HEK293 (cell line): ENCODE measurements at regions not wholly inside any gene's neighbourhood (a gene's known extent, or its start where the extent isn't known, plus 50 kb on each side); places are given as distances from the start of the nearest gene placed in this dataset.

ENCODE experiments used
- ELK4 ChIP-seq: IDR thresholded peaks from 2 replicates; pipeline ENCODE4 v1.6.1; 2011; ENCODE audit warnings: mild to moderate bottlenecking, low read depth, low read length, borderline replicate concordance
- GFI1B ChIP-seq: fragments of 450-650 bp; formaldehyde crosslinking; IDR thresholded peaks from 2 replicates; pipeline ENCODE4 v1.5.1; 2016; ENCODE audit warnings: missing biosample characterization, missing genetic modification characterization
- GLI4 ChIP-seq: fragments of 450-650 bp; formaldehyde crosslinking; IDR thresholded peaks from 2 replicates; pipeline ENCODE4 v1.5.1; 2016; ENCODE audit warnings: missing biosample characterization, missing genetic modification characterization
- KLF9 ChIP-seq: fragments of 450-650 bp; formaldehyde crosslinking; IDR thresholded peaks from 2 replicates; pipeline ENCODE4 v1.5.1; 2016; ENCODE audit warnings: missing biosample characterization, missing genetic modification characterization, low read depth
- SETDB1 ChIP-seq: IDR thresholded peaks from one replicate; pipeline ENCODE4 v1.6.1; 2017; ENCODE audit warnings: mild to moderate bottlenecking, low read length, moderate library complexity, mixed read lengths; ENCODE audit not compliant: insufficient read length
- ZNF121 ChIP-seq: fragments of 450-650 bp; formaldehyde crosslinking; IDR thresholded peaks from 2 replicates; pipeline ENCODE4 v1.5.1; 2016; ENCODE audit warnings: missing biosample characterization, missing genetic modification characterization
- ZNF24 ChIP-seq: fragments of 450-650 bp; formaldehyde crosslinking; IDR thresholded peaks from 2 replicates; pipeline ENCODE4 v1.5.1; 2016; ENCODE audit warnings: missing biosample characterization, missing genetic modification characterization
- ZNF555 ChIP-seq: fragments of 450-650 bp; formaldehyde crosslinking; conservative IDR thresholded peaks from 2 replicates; pipeline ENCODE4 v1.5.1; 2017; ENCODE audit warnings: missing biosample characterization, mild to moderate bottlenecking, missing genetic modification characterization, inconsistent platforms
- TF ChIP-seq, protein P1 (sequence below): fragments of 450-650 bp; formaldehyde crosslinking; conservative IDR thresholded peaks from 2 replicates; pipeline ENCODE4 v1.5.1; 2016; ENCODE audit warnings: low read depth, missing biosample characterization, missing genetic modification characterization
- TF ChIP-seq, protein P2 (sequence below): fragments of 450-650 bp; formaldehyde crosslinking; IDR thresholded peaks from 2 replicates; pipeline ENCODE4 v1.5.1; 2016; ENCODE audit warnings: missing biosample characterization, missing genetic modification characterization
- TF ChIP-seq, protein P3 (sequence below): fragments of 450-650 bp; formaldehyde crosslinking; IDR thresholded peaks from 2 replicates; pipeline ENCODE4 v1.5.1; 2016; ENCODE audit warnings: missing biosample characterization, missing genetic modification characterization

- no peak for TF ChIP-seq ZNF24 (tag by site-specific recombination)
- TF ChIP-seq SETDB1, result no peak
- TF ChIP-seq, protein P1, sequence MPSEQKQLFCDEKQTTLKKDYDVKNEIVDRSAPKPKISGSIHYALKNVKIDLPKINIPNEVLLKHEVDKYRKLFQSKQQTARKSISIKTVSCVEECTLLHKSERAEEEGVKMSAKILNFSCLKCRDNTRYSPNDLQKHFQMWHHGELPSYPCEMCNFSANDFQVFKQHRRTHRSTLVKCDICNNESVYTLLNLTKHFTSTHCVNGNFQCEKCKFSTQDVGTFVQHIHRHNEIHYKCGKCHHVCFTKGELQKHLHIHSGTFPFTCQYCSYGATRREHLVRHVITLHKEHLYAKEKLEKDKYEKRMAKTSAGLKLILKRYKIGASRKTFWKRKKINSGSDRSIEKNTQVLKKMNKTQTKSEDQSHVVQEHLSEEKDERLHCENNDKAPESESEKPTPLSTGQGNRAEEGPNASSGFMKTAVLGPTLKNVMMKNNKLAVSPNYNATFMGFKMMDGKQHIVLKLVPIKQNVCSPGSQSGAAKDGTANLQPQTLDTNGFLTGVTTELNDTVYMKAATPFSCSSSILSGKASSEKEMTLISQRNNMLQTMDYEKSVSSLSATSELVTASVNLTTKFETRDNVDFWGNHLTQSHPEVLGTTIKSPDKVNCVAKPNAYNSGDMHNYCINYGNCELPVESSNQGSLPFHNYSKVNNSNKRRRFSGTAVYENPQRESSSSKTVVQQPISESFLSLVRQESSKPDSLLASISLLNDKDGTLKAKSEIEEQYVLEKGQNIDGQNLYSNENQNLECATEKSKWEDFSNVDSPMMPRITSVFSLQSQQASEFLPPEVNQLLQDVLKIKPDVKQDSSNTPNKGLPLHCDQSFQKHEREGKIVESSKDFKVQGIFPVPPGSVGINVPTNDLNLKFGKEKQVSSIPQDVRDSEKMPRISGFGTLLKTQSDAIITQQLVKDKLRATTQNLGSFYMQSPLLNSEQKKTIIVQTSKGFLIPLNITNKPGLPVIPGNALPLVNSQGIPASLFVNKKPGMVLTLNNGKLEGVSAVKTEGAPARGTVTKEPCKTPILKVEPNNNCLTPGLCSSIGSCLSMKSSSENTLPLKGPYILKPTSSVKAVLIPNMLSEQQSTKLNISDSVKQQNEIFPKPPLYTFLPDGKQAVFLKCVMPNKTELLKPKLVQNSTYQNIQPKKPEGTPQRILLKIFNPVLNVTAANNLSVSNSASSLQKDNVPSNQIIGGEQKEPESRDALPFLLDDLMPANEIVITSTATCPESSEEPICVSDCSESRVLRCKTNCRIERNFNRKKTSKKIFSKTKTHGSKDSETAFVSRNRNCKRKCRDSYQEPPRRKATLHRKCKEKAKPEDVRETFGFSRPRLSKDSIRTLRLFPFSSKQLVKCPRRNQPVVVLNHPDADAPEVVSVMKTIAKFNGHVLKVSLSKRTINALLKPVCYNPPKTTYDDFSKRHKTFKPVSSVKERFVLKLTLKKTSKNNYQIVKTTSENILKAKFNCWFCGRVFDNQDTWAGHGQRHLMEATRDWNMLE (tag by site-specific recombination), result no peak
- TF ChIP-seq, protein P2, sequence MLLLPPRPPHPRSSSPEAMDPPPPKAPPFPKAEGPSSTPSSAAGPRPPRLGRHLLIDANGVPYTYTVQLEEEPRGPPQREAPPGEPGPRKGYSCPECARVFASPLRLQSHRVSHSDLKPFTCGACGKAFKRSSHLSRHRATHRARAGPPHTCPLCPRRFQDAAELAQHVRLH, result no peak
- no peak for TF ChIP-seq ZNF555 (tag by site-specific recombination)
- no peak for TF ChIP-seq ZNF121 (tag by site-specific recombination)
- TF ChIP-seq, protein P3, sequence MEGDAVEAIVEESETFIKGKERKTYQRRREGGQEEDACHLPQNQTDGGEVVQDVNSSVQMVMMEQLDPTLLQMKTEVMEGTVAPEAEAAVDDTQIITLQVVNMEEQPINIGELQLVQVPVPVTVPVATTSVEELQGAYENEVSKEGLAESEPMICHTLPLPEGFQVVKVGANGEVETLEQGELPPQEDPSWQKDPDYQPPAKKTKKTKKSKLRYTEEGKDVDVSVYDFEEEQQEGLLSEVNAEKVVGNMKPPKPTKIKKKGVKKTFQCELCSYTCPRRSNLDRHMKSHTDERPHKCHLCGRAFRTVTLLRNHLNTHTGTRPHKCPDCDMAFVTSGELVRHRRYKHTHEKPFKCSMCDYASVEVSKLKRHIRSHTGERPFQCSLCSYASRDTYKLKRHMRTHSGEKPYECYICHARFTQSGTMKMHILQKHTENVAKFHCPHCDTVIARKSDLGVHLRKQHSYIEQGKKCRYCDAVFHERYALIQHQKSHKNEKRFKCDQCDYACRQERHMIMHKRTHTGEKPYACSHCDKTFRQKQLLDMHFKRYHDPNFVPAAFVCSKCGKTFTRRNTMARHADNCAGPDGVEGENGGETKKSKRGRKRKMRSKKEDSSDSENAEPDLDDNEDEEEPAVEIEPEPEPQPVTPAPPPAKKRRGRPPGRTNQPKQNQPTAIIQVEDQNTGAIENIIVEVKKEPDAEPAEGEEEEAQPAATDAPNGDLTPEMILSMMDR (tag by site-specific recombination), result no peak
- no peak for TF ChIP-seq ELK4
- no peak for TF ChIP-seq GLI4
- TF ChIP-seq GFI1B (tag by site-specific recombination), result no peak
- no peak for TF ChIP-seq KLF9 (tag by site-specific recombination)
These were observed 303.5 kb downstream of the NEBL start for GRCh38 chr10:20593649-20594048.
